Upper lobe of left lung (tissue), 4 donors: ENCODE measurements at regions not wholly inside any gene's neighbourhood (a gene's known extent, or its start where the extent isn't known, plus 50 kb on each side); places are given as distances from the start of the nearest gene placed in this dataset.

Experiments used
- CTCF ChIP-seq, 6 experiments: fragments of 450-650 bp in 4 of 6; fragments of 200-600 bp in 2 of 6; sonication (generic) in 2 of 6; IDR thresholded peaks; one replicate each; pipeline ENCODE4 v1.5.1; 2016 to 2019; ENCODE audit warnings: antibody characterized with exemption in 6 of 6
- POLR2A ChIP-seq, 4 donors: fragments of 450-650 bp; IDR thresholded peaks; one replicate each; pipeline ENCODE4 v1.5.1; 2016 to 2017; ENCODE audit warnings: antibody characterized with exemption in 4 of 4, mild to moderate bottlenecking in 2 of 4
- POLR2AphosphoS5 ChIP-seq, 2 donors: sonication (generic); formaldehyde crosslinking; IDR thresholded peaks; one replicate each; pipeline ENCODE4 v1.5.1; 2017; ENCODE audit warnings: antibody characterized with exemption in 2 of 2

GRCh38 chr2:90079374-90079773 lies 1387.9 kb downstream of the RPIA start:
- TF ChIP-seq CTCF (IDR thresholded peaks at IDR 0.05): no peak
- TF ChIP-seq POLR2A (IDR thresholded peaks at IDR 0.05): no peak
- TF ChIP-seq POLR2AphosphoS5 (IDR thresholded peaks at IDR 0.05): no peak
